B cell (primary cell): ENCODE measurements at regions not wholly inside any gene's neighbourhood (a gene's known extent, or its start where the extent isn't known, plus 50 kb on each side); places are given as distances from the start of the nearest gene placed in this dataset.
"Not testable (repeated sequence)": the region's sequence is repeated elsewhere in the genome, so short reads cannot be mapped to it uniquely, and the experiment has no call there.

ENCODE experiments used
- ATAC-seq: fragments of 200-7000 bp; cut with Tn5 transposase; one replicate; pipeline ENCODE4 v1.10.0; 2021; ENCODE audit warnings: low read depth, mild to moderate bottlenecking, moderate number of reproducible peaks, moderate library complexity
- CTCF ChIA-PET: fragments of 350-600 bp; sonication (Branson Sonifier 250); formaldehyde crosslinking; loops from one replicate; lab custom pipeline; 2021; ENCODE audit warnings: antibody characterized with exemption, inconsistent platforms; lab: Charles Lee
- POLR2A ChIA-PET: fragments of 350-600 bp; sonication (Branson Sonifier 250); formaldehyde crosslinking; loops from one replicate; lab custom pipeline; 2021; ENCODE audit warnings: antibody characterized with exemption; lab: Charles Lee
- DNase-seq: peaks from one replicate; pipeline ENCODE4 v3.0.0; 2013
- H2AFZ ChIP-seq: 2 replicates; pipeline ENCODE4 v1.6.1; 2012; ENCODE audit warnings: mild to moderate bottlenecking, low read depth, low read length; ENCODE audit not compliant: insufficient read depth, poor library complexity, severe bottlenecking
- H3K27ac ChIP-seq, 2 donors: 1 replicate in 1 of 2; 2 replicates in 1 of 2; pipeline ENCODE4 v1.5.1; 2012 to 2013; ENCODE audit warnings: low read length in 2 of 2, mild to moderate bottlenecking in 2 of 2, moderate library complexity in 1 of 2
- H3K27me3 ChIP-seq, 4 experiments: fragments of 200-600 bp in 1 of 4; sonication (generic) in 1 of 4; replicated peaks in 1 of 4; 1 replicate in 2 of 4; 2 replicates in 2 of 4; pipeline versions ENCODE4 v1.6.1 to v1.7.0; 2013 to 2016; ENCODE audit warnings: low read length in 3 of 4, mild to moderate bottlenecking in 2 of 4, mixed read lengths in 1 of 4, moderate library complexity in 1 of 4; ENCODE audit not compliant: insufficient read depth in 4 of 4, control insufficient read depth in 3 of 4; ENCODE audit errors: control extremely low read depth in 1 of 4
- H3K36me3 ChIP-seq, 2 experiments: replicated peaks in 1 of 2; 1 replicate in 1 of 2; 2 replicates in 1 of 2; pipeline versions ENCODE4 v1.6.1 to v1.7.1; 2013; ENCODE audit warnings: low read length in 1 of 2; ENCODE audit not compliant: insufficient read depth in 2 of 2, control insufficient read depth in 1 of 2; ENCODE audit errors: control extremely low read depth in 1 of 2, extremely low read depth in 1 of 2
- H3K4me1 ChIP-seq, 2 donors: fragments of 200-600 bp in 1 of 2; sonication (generic) in 1 of 2; 1 replicate in 1 of 2; 2 replicates in 1 of 2; pipeline versions ENCODE4 v1.5.1 to v1.6.1; 2013 to 2017; ENCODE audit warnings: low read length in 2 of 2; ENCODE audit not compliant: control insufficient read depth in 2 of 2, insufficient read depth in 2 of 2
- H3K4me2 ChIP-seq: replicated peaks from 2 replicates; pipeline ENCODE3; 2012; ENCODE audit warnings: mild to moderate bottlenecking, low read depth, low read length; ENCODE audit not compliant: poor library complexity, severe bottlenecking
- H3K4me3 ChIP-seq, 5 experiments: fragments of 200-600 bp in 1 of 5; sonication (generic) in 1 of 5; 1 replicate in 3 of 5; 2 replicates in 2 of 5; pipeline versions ENCODE4 v1.5.1 to v1.7.0; 2011 to 2016; ENCODE audit warnings: low read length in 4 of 5, mild to moderate bottlenecking in 4 of 5, low read depth in 2 of 5, control low read depth in 1 of 5, moderate library complexity in 1 of 5; ENCODE audit not compliant: insufficient read depth in 1 of 5; ENCODE audit errors: control extremely low read depth in 1 of 5, extremely low read depth in 1 of 5
- H3K79me2 ChIP-seq: fragments of 200-600 bp; sonication (generic); one replicate; pipeline ENCODE4 v1.6.0; 2016; ENCODE audit warnings: low read length; ENCODE audit not compliant: control insufficient read depth, insufficient read depth
- H3K9ac ChIP-seq: fragments of 200-600 bp; sonication (generic); 2 replicates; pipeline ENCODE4 v1.6.1; 2017; ENCODE audit warnings: mild to moderate bottlenecking, low read length, moderate library complexity
- H3K9me3 ChIP-seq, 3 donors: one replicate each; pipeline versions ENCODE4 v1.6.1 to v1.7.1; 2013; ENCODE audit warnings: low read length in 2 of 3; ENCODE audit not compliant: control insufficient read depth in 2 of 3, insufficient read depth in 1 of 3; ENCODE audit errors: control extremely low read depth in 1 of 3
- H4K20me1 ChIP-seq: 2 replicates; pipeline ENCODE4 v1.6.0; 2012; ENCODE audit warnings: mild to moderate bottlenecking, low read length; ENCODE audit not compliant: insufficient read depth, control insufficient read depth, poor library complexity, severe bottlenecking
- H3K27ac Mint-ChIP-seq: one replicate; pipeline ENCODE4 v1.8.0; 2021; ENCODE audit warnings: mixed read lengths
- H3K27me3 Mint-ChIP-seq: one replicate; pipeline ENCODE4 v1.8.0; 2021; ENCODE audit warnings: mixed read lengths
- H3K4me1 Mint-ChIP-seq: one replicate; pipeline ENCODE4 v1.8.0; 2021; ENCODE audit warnings: mixed read lengths
- H3K4me3 Mint-ChIP-seq: one replicate; pipeline ENCODE4 v1.8.0; 2021; ENCODE audit warnings: mixed read lengths
- H3K9me3 Mint-ChIP-seq: one replicate; pipeline ENCODE4 v1.8.0; 2022; ENCODE audit warnings: mixed read lengths; ENCODE audit not compliant: insufficient read depth
- CTCF ChIP-seq: fragments of 200-600 bp; IDR thresholded peaks from one replicate; pipeline ENCODE4 v1.8.0; 2022; ENCODE audit warnings: antibody characterized with exemption, mild to moderate bottlenecking
- EZH2 ChIP-seq: IDR thresholded peaks from 2 replicates; pipeline ENCODE4 v1.6.1; 2012; ENCODE audit warnings: borderline replicate concordance, low read depth, mild to moderate bottlenecking, moderate library complexity, low read length; ENCODE audit not compliant: insufficient read depth, poor library complexity, severe bottlenecking
- WGBS: methylation state at CpG from one replicate; pipeline ENCODE4 v1.1.5; 2013; ENCODE audit warnings: missing lambda C conversion rate; ENCODE audit not compliant: insufficient coverage; 5-methylcytosine and 5-hydroxymethylcytosine counted together
- intact Hi-C: fragments of 100-400 bp; cut with micrococcal nuclease; formaldehyde crosslinking; loops from one replicate; pipeline ENCODE4 v1.10.0; 2022

- no peaks in the 10 kb centered on the region for H3K9me3 Mint-ChIP-seq
- no peak overlapping the region for H3K27ac Mint-ChIP-seq
- no CpG with 5 or more reads among the region's 4 CpGs for WGBS
- no peak overlapping the region for H3K4me2 ChIP-seq
- intact Hi-C loops = no loop called here
- H3K27me3 ChIP-seq = peaks cover 0 to 1% (median 0%) of the 10 kb centered on the region in 4 experiments
- no peak for DNase-seq
- no peaks in the 10 kb centered on the region for H4K20me1 ChIP-seq
- no peak for TF ChIP-seq CTCF
- TF ChIP-seq EZH2 = no peak
- no peaks in the 10 kb centered on the region for H3K36me3 ChIP-seq
- peaks cover 7% of the 10 kb centered on the region for H3K27me3 Mint-ChIP-seq
- peaks cover 0 to 1% (median 0%) of the 10 kb centered on the region in 3 donors for H3K9me3 ChIP-seq
- POLR2A ChIA-PET = interaction anchor here (0.5 kb wide), 1 partner anchor 174 kb away, joined by 9 read pairs; no protein-coding TSS in a partner anchor
- peaks cover 12 to 15% of the 10 kb centered on the region in 2 donors for H3K4me1 ChIP-seq
- no peak for ATAC-seq
- H3K79me2 ChIP-seq = no peaks in the 10 kb centered on the region
- no peak overlapping the region for H3K9ac ChIP-seq
- CTCF ChIA-PET = interaction anchor here (0.8 kb wide), 1 partner anchor 91 kb away, joined by 3 read pairs; no protein-coding TSS in a partner anchor
- H2AFZ ChIP-seq = no peak overlapping the region
- H3K27ac ChIP-seq = no peak overlapping the region
- H3K4me3 Mint-ChIP-seq = no peak overlapping the region
- H3K4me3 ChIP-seq = no peak overlapping the region
- H3K4me1 Mint-ChIP-seq = peaks cover 32% of the 10 kb centered on the region
Observed at GRCh38 chr2:234392041-234392615, 104.8 kb downstream of the ARL4C start.

GRCh38 chr2:234391625-234392024, 105.3 kb downstream of the ARL4C start:
- Histone ChIP-seq H3K4me1 (peaks cover 12 to 15% of the 10 kb centered on the region in 2 donors), H3K9me3 (peaks cover 0 to 5% (median 0%) of the 10 kb centered on the region in 3 donors), H3K9ac (no peak overlapping the region), H3K27ac (no peak overlapping the region), H3K27me3 (peaks cover 0 to 6% (median 1%) of the 10 kb centered on the region in 4 experiments), H2AFZ (no peak overlapping the region), H3K4me3 (no peak overlapping the region), H3K36me3 (no peaks in the 10 kb centered on the region), H3K4me2 (no peak overlapping the region), H4K20me1 (no peaks in the 10 kb centered on the region), H3K79me2 (no peaks in the 10 kb centered on the region)
- intact Hi-C loops = no loop called here
- H3K27ac Mint-ChIP-seq = no peak overlapping the region
- H3K27me3 Mint-ChIP-seq = peaks cover 8% of the 10 kb centered on the region
- ATAC-seq = no peak
- H3K4me3 Mint-ChIP-seq = no peak overlapping the region
- POLR2A ChIA-PET = no interaction called here
- H3K9me3 Mint-ChIP-seq = no peaks in the 10 kb centered on the region
- CTCF ChIA-PET = interaction anchor here (0.8 kb wide), 1 partner anchor 92 kb away, joined by 3 read pairs; no protein-coding TSS in a partner anchor
- WGBS = 100% methylated on average over 1 of the region's 3 CpGs
- TF ChIP-seq CTCF (no peak), EZH2 (no peak)
- DNase-seq = no peak
- peaks cover 32% of the 10 kb centered on the region for H3K4me1 Mint-ChIP-seq

GRCh38 chr2:234389661-234390060, 107.2 kb downstream of the ARL4C start:
- H3K4me2 ChIP-seq, H3K79me2 ChIP-seq, H3K9me3 ChIP-seq, H2AFZ ChIP-seq, ATAC-seq, CTCF ChIA-PET, DNase-seq, intact Hi-C loops, POLR2A ChIA-PET, H3K9ac ChIP-seq, H4K20me1 ChIP-seq, H3K4me3 ChIP-seq, H3K36me3 ChIP-seq, H3K4me3 Mint-ChIP-seq, H3K27ac ChIP-seq, H3K9me3 Mint-ChIP-seq, H3K27ac Mint-ChIP-seq: not testable (repeated sequence)
- Histone ChIP-seq H3K27me3 (peaks cover 0 to 11% (median 1%) of the 10 kb centered on the region in 4 experiments), H3K4me1 (peaks cover 12 to 15% of the 10 kb centered on the region in 2 donors)
- peaks cover 17% of the 10 kb centered on the region for H3K27me3 Mint-ChIP-seq
- H3K4me1 Mint-ChIP-seq = peaks cover 31% of the 10 kb centered on the region
- WGBS = no CpG with 5 or more reads among the region's 3 CpGs
